ENCODE measurements at regions not wholly inside any gene's neighbourhood (a gene's known extent, or its start where the extent isn't known, plus 50 kb on each side); places are given as distances from the start of the nearest gene placed in this dataset.

DNA sequence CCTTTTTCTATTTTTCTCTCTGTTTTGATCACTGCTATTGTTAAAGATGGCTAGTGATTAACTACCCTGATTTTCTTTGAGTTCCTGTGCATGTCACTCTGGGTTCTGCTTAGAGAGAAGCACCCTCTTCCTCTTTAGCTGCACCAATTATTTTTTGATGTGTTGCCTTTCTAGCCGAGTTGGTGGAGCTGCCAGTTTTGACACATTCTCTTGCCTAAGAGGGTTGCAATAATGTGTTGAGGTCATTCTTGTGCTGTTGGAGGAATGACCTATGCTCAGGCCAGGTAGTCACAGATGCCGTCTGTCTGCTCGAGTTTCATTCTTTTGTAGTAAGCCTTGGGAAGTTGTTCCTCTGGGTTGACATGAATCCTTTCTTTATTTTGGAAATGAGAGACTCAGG is 84.6 kb upstream of the DPH6 start:
- H3K4me1 ChIP-seq, result peaks cover 15 to 30% (median 20%) of the 10 kb centered on the region in 4 donors
- H3K4me3 ChIP-seq, result no peak overlapping the region
- H3K36me3 ChIP-seq, result no peaks in the 10 kb centered on the region
- H3K27ac ChIP-seq (replicated peaks in 1 of 4), result no peak overlapping the region
- no peaks in the 10 kb centered on the region for H3K27me3 ChIP-seq
- 66% methylated on average over 3 of the region's 3 CpGs for WGBS
- DNase-seq (ENCODE audit: extremely low spot score), result no peak
- peak in 1 of 2 donors; percentile 57 for TF ChIP-seq POLR2AphosphoS5 (IDR thresholded peaks at IDR 0.05)
- TF ChIP-seq POLR2A (IDR thresholded peaks at IDR 0.05; ENCODE audit: low read depth), result no peak
- intact Hi-C loops (cut with DNase I), result no loop called here
- H3K9me3 ChIP-seq, result no peaks in the 10 kb centered on the region

DNA sequence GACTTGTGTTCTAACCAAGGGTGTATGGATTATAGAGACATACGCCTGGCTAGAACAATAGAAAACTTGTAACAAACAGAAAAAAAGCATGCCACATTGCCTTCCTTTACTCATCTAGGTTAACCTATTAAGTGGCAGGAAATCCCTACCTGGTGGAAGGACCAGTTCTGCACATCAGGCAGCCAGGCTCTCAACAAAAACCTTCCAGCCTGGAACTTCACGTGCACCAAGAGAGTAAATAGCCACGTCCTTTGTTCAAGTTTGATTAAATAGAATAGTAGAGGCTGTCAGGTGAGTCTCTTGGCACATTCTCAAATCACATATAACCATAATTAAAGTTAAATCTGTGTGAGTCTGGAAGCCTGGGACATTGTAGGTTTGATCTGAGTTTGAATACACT is 85.0 kb upstream of the DPH6 start:
- Histone ChIP-seq H3K36me3 (no peaks in the 10 kb centered on the region), H3K27me3 (no peaks in the 10 kb centered on the region), H3K9me3 (no peaks in the 10 kb centered on the region), H3K4me1 (peaks cover 10 to 25% (median 17%) of the 10 kb centered on the region in 4 donors), H3K27ac (replicated peaks in 1 of 4) (no peak overlapping the region), H3K4me3 (no peak overlapping the region)
- intact Hi-C loops (cut with DNase I), result no loop called here
- WGBS, result 83% methylated on average over 3 of the region's 3 CpGs
- DNase-seq (ENCODE audit: extremely low spot score), result no peak
- TF ChIP-seq POLR2AphosphoS5 (IDR thresholded peaks at IDR 0.05) (no peak), EP300 (IDR thresholded peaks at IDR 0.05) (no peak), POLR2A (IDR thresholded peaks at IDR 0.05; ENCODE audit: low read depth) (no peak)
- TF ChIP-seq, protein P1, sequence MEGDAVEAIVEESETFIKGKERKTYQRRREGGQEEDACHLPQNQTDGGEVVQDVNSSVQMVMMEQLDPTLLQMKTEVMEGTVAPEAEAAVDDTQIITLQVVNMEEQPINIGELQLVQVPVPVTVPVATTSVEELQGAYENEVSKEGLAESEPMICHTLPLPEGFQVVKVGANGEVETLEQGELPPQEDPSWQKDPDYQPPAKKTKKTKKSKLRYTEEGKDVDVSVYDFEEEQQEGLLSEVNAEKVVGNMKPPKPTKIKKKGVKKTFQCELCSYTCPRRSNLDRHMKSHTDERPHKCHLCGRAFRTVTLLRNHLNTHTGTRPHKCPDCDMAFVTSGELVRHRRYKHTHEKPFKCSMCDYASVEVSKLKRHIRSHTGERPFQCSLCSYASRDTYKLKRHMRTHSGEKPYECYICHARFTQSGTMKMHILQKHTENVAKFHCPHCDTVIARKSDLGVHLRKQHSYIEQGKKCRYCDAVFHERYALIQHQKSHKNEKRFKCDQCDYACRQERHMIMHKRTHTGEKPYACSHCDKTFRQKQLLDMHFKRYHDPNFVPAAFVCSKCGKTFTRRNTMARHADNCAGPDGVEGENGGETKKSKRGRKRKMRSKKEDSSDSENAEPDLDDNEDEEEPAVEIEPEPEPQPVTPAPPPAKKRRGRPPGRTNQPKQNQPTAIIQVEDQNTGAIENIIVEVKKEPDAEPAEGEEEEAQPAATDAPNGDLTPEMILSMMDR (IDR thresholded peaks at IDR 0.05), result no peak

DNA sequence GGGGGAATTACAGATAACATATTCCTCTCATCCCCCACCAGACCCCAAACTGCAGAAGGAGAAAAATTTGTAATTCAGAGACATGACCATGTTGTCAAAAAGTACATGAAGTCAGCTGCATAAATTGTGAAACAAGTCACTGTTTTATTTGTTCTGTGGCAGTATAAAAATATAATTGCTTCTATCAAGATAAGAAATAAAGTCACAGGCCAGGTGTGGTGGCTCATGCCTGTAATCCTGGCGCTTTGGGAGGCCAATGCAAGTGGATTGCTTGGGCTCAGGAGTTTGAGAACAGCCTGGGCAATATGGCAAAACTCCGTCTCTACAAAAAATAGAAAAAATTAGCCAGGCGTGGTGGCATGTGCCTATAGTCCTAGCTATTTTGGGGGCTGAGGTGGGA is 87.7 kb upstream of the DPH6 start:
- DNase-seq (ENCODE audit: extremely low spot score), result no peak
- H3K4me1 ChIP-seq, result peaks cover 0 to 11% (median 4%) of the 10 kb centered on the region in 4 donors
- H3K4me3 ChIP-seq, result no peak overlapping the region
- no peaks in the 10 kb centered on the region for H3K27me3 ChIP-seq
- H3K36me3 ChIP-seq, result no peaks in the 10 kb centered on the region
- 97% methylated on average over 3 of the region's 3 CpGs for WGBS
- H3K9me3 ChIP-seq, result no peaks in the 10 kb centered on the region
- intact Hi-C loops (cut with DNase I), result no loop called here
- H3K27ac ChIP-seq (replicated peaks in 1 of 4), result no peak overlapping the region
- TF ChIP-seq, protein P1 (IDR thresholded peaks at IDR 0.05), result no peak
- TF ChIP-seq EP300 (IDR thresholded peaks at IDR 0.05), result no peak
- no peak for TF ChIP-seq POLR2A (IDR thresholded peaks at IDR 0.05; ENCODE audit: low read depth)
- TF ChIP-seq POLR2AphosphoS5 (IDR thresholded peaks at IDR 0.05), result no peak

DNA sequence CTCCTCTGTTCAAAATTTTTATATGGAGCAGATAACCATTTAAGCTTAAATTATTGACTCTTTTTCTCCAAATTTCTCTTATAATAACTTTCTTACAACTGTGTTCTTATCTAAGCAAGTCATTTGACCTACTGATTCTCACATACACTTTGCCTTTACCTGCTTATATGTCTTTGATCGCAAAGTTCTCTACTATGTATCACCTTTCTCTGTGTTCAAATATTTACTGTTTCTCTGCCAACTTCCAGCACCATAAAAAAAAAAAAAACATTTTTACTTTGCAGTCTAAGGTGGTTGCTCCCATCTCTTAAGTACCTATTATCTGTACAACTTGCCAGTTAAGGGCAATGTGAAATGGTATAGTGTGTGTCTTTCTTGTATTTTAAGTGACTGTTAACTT is 100.8 kb upstream of the DPH6 start:
- 93% methylated on average over 1 of the region's 1 CpG for WGBS
- Histone ChIP-seq H3K9me3 (no peaks in the 10 kb centered on the region), H3K4me3 (no peak overlapping the region), H3K36me3 (no peaks in the 10 kb centered on the region), H3K27ac (replicated peaks in 1 of 4) (no peak overlapping the region), H3K27me3 (no peaks in the 10 kb centered on the region), H3K4me1 (no peaks in the 10 kb centered on the region)
- intact Hi-C loops (cut with DNase I), result no loop called here
- TF ChIP-seq EP300 (IDR thresholded peaks at IDR 0.05) (no peak), POLR2AphosphoS5 (IDR thresholded peaks at IDR 0.05) (no peak), POLR2A (IDR thresholded peaks at IDR 0.05; ENCODE audit: low read depth) (no peak)
- TF ChIP-seq, protein P1 (IDR thresholded peaks at IDR 0.05), result no peak
- no peak for DNase-seq (ENCODE audit: extremely low spot score)

DNA sequence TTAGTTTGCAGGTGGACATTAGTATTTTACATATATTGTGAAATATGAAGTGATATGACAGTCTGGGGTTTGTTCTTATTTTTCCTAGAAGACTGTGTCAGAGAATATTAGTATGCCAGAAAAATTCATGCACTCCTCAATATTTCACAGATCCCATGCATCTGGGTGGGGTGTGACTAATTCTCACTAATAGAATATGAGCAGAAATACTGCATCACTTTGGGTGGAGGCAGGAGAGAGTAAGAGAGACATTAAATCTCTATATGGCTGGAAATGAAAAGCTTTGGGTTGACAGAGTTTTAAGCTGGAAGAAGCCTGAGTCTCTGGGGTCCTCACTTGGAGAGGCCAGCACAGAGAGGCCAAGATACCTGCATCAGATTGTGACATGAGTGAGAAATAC is 101.3 kb upstream of the DPH6 start:
- Histone ChIP-seq H3K4me1 (no peaks in the 10 kb centered on the region), H3K36me3 (no peaks in the 10 kb centered on the region), H3K4me3 (no peak overlapping the region), H3K27ac (replicated peaks in 1 of 4) (no peak overlapping the region), H3K9me3 (no peaks in the 10 kb centered on the region), H3K27me3 (no peaks in the 10 kb centered on the region)
- DNase-seq (ENCODE audit: extremely low spot score), result no peak
- TF ChIP-seq EP300 (IDR thresholded peaks at IDR 0.05) (no peak), POLR2A (IDR thresholded peaks at IDR 0.05; ENCODE audit: low read depth) (no peak), POLR2AphosphoS5 (IDR thresholded peaks at IDR 0.05) (no peak)
- TF ChIP-seq, protein P1 (IDR thresholded peaks at IDR 0.05), result no peak
- intact Hi-C loops (cut with DNase I), result no loop called here

Measured in esophagus muscularis mucosa (tissue), 4 donors.